WERI-Rb-1 (cell line): ENCODE measurements at regions not wholly inside any gene's neighbourhood (a gene's known extent, or its start where the extent isn't known, plus 50 kb on each side); places are given as distances from the start of the nearest gene placed in this dataset.
"Not testable (repeated sequence)": the region's sequence is repeated elsewhere in the genome, so short reads cannot be mapped to it uniquely, and the experiment has no call there.

ENCODE experiments used
- DNase-seq: peaks from one replicate; pipeline ENCODE4 v3.0.0-alpha.2; 2020
- H3K27ac ChIP-seq: fragments of 250-450 bp; sonication (Bioruptor Pico); 2 replicates; pipeline ENCODE4 v1.5.1; 2020; ENCODE audit warnings: mild to moderate bottlenecking, moderate library complexity
- H3K27me3 ChIP-seq: fragments of 250-450 bp; sonication (Bioruptor Pico); 2 replicates; pipeline ENCODE4 v1.5.1; 2021; ENCODE audit warnings: mild to moderate bottlenecking, low read depth, moderate library complexity; ENCODE audit not compliant: insufficient read depth, severe bottlenecking
- H3K36me3 ChIP-seq: fragments of 250-450 bp; sonication (Bioruptor Pico); 2 replicates; pipeline ENCODE4 v1.5.1; 2020; ENCODE audit warnings: mild to moderate bottlenecking, moderate library complexity
- H3K4me3 ChIP-seq: 2 replicates; pipeline ENCODE4 v1.5.1; 2011; ENCODE audit warnings: low read depth, mild to moderate bottlenecking, control low read depth, low read length
- H3K9me3 ChIP-seq: fragments of 250-450 bp; sonication (Bioruptor Pico); 2 replicates; pipeline ENCODE4 v1.5.1; 2021; ENCODE audit warnings: mild to moderate bottlenecking, moderate library complexity; ENCODE audit not compliant: severe bottlenecking
- CTCF ChIP-seq: IDR thresholded peaks from 2 replicates; pipeline ENCODE4 v1.5.1; 2011; ENCODE audit warnings: low read depth, mild to moderate bottlenecking, control low read depth, inconsistent platforms, low read length

- no peak for TF ChIP-seq CTCF
- Histone ChIP-seq H3K9me3 (no peaks in the 10 kb centered on the region), H3K4me3 (no peak overlapping the region), H3K27me3 (no peaks in the 10 kb centered on the region), H3K36me3 (no peaks in the 10 kb centered on the region), H3K27ac (no peak overlapping the region)
- no peak for DNase-seq
These were observed 187.5 kb upstream of the CRIM1 start for GRCh38 chr2:36168115-36168514.

GRCh38 chr2:36165132-36165531 lies 190.4 kb upstream of the CRIM1 start:
- DNase-seq, result no peak
- Histone ChIP-seq H3K27ac (no peak overlapping the region), H3K27me3 (no peaks in the 10 kb centered on the region), H3K9me3 (no peaks in the 10 kb centered on the region), H3K4me3 (no peak overlapping the region), H3K36me3 (no peaks in the 10 kb centered on the region)
- no peak for TF ChIP-seq CTCF

- TF ChIP-seq CTCF, result no peak
These were observed 191.9 kb upstream of the CRIM1 start for GRCh38 chr2:36163520-36164254.

GRCh38 chr2:36157093-36157492 lies 198.5 kb upstream of the CRIM1 start:
- H3K9me3 ChIP-seq, DNase-seq, H3K4me3 ChIP-seq: not testable (repeated sequence)

More at GRCh38 chr2:36163520-36164254, 191.9 kb upstream of the CRIM1 start:
- Histone ChIP-seq H3K27me3 (no peaks in the 10 kb centered on the region), H3K4me3 (no peak overlapping the region), H3K27ac (no peak overlapping the region), H3K36me3 (no peaks in the 10 kb centered on the region), H3K9me3 (no peaks in the 10 kb centered on the region)
- no peak for DNase-seq

GRCh38 chr2:36147670-36148390 lies 207.7 kb upstream of the CRIM1 start:
- no peak for DNase-seq
- Histone ChIP-seq H3K9me3 (no peaks in the 10 kb centered on the region), H3K36me3 (no peaks in the 10 kb centered on the region), H3K27me3 (no peaks in the 10 kb centered on the region), H3K27ac (no peak overlapping the region), H3K4me3 (no peak overlapping the region)
- TF ChIP-seq CTCF, result no peak

More at GRCh38 chr2:36157093-36157492, 198.5 kb upstream of the CRIM1 start:
- H3K27me3 ChIP-seq, H3K36me3 ChIP-seq, H3K27ac ChIP-seq: not testable (repeated sequence)

- H3K27ac ChIP-seq, result no peak overlapping the region
- TF ChIP-seq CTCF, result no peak
- no peaks in the 10 kb centered on the region for H3K36me3 ChIP-seq
- H3K4me3 ChIP-seq, result no peak overlapping the region
- H3K9me3 ChIP-seq, result no peaks in the 10 kb centered on the region
- DNase-seq, result no peak
- no peaks in the 10 kb centered on the region for H3K27me3 ChIP-seq
These were observed 208.8 kb upstream of the CRIM1 start for GRCh38 chr2:36146765-36147164.
